HCT116 (cell line): ENCODE measurements at regions not wholly inside any gene's neighbourhood (a gene's known extent, or its start where the extent isn't known, plus 50 kb on each side); places are given as distances from the start of the nearest gene placed in this dataset.

ENCODE experiments used
- ATAC-seq: fragments of 200-7000 bp; cut with Tn5 transposase; 2 replicates; pipeline ENCODE4 v1.9.1; 2020; ENCODE audit warnings: mild to moderate bottlenecking, moderate library complexity
- BruUV-seq: library from RNA; stranded (reverse); fragments of 400-500 nt; replicated peaks from 2 replicates; lab custom pipeline; 2021; lab: Mats Ljungman, UMichigan
- CTCF ChIA-PET: fragments of 300-600 bp; sonication (Branson Sonifier 250); formaldehyde crosslinking; loops from one replicate; lab custom pipeline; 2021; ENCODE audit warnings: antibody characterized with exemption; lab: Charles Lee
- POLR2A ChIA-PET: fragments of 300-600, 350-600 bp; sonication (Branson Sonifier 250); formaldehyde crosslinking; loops from one replicate; lab custom pipeline; 2021; ENCODE audit warnings: antibody characterized with exemption; lab: Charles Lee
- RAD21 ChIA-PET, 2 experiments: fragments of 300-600 bp; sonication (Branson Sonifier 250); formaldehyde crosslinking; loops; one replicate each; lab custom pipeline; 2023; ENCODE audit warnings: low total read pairs in 2 of 2; ENCODE audit not compliant: uncharacterized antibody in 2 of 2, unreplicated experiment in 2 of 2, low non-redundant PET in 1 of 2; lab: Charles Lee
- DNase-seq: peaks from one replicate; pipeline ENCODE4 v3.0.0-alpha.2; 2010; ENCODE audit warnings: low read depth, low spot score
- H2AFZ ChIP-seq: fragments of 200-600 bp; shearing (Covaris generic), sonication (generic); 2 replicates; pipeline ENCODE4 v1.6.1; 2017; ENCODE audit warnings: low read depth, mixed run types, mixed read lengths, antibody characterized with exemption, low read length; ENCODE audit not compliant: poor library complexity, severe bottlenecking
- H3K27ac ChIP-seq: 2 replicates; pipeline ENCODE4 v1.5.1; 2012; ENCODE audit warnings: low read depth, low read length
- H3K27me3 ChIP-seq: fragments of 200-600 bp; sonication (generic); 2 replicates; pipeline ENCODE4 v1.6.1; 2016; ENCODE audit warnings: mixed run types, low read length, mixed read lengths; ENCODE audit not compliant: insufficient read depth
- H3K36me3 ChIP-seq, 2 experiments: fragments of 200-500 bp in 1 of 2; fragments of 200-600 bp in 1 of 2; sonication (Bioruptor generic) in 1 of 2; sonication (generic) in 1 of 2; 2 replicates each; pipeline versions ENCODE4 v1.5.1 to v1.6.1; 2014 to 2016; ENCODE audit warnings: low read length in 2 of 2, inconsistent platforms in 1 of 2, mixed read lengths in 1 of 2, mixed run types in 1 of 2; ENCODE audit not compliant: insufficient read depth in 2 of 2, control insufficient read depth in 1 of 2
- H3K4me1 ChIP-seq, 2 experiments: fragments of 200-600 bp in 1 of 2; sonication (generic) in 1 of 2; 2 replicates each; pipeline versions ENCODE4 v1.5.1 to v1.6.1; 2012 to 2017; ENCODE audit warnings: low read length in 2 of 2, inconsistent platforms in 1 of 2, mild to moderate bottlenecking in 1 of 2, mixed read lengths in 1 of 2, mixed run types in 1 of 2, moderate library complexity in 1 of 2; ENCODE audit not compliant: insufficient read depth in 2 of 2, control insufficient read depth in 1 of 2
- H3K4me2 ChIP-seq: fragments of 200-600 bp; sonication (generic); 2 replicates; pipeline ENCODE4 v1.6.1; 2017; ENCODE audit warnings: mixed run types, low read length, mixed read lengths
- H3K4me3 ChIP-seq, 2 experiments: fragments of 200-600 bp in 1 of 2; sonication (generic) in 1 of 2; replicated peaks in 1 of 2; 2 replicates each; pipeline ENCODE4 v1.5.1; 2011 to 2016; ENCODE audit warnings: low read length in 2 of 2, control low read depth in 1 of 2, low read depth in 1 of 2, mild to moderate bottlenecking in 1 of 2, mixed read lengths in 1 of 2, mixed run types in 1 of 2
- H3K79me2 ChIP-seq: fragments of 200-600 bp; sonication (generic); 2 replicates; pipeline ENCODE4 v1.6.1; 2017; ENCODE audit warnings: mild to moderate bottlenecking, mixed run types, low read length, moderate library complexity, mixed read lengths; ENCODE audit not compliant: insufficient read depth
- H3K9ac ChIP-seq: fragments of 200-600 bp; sonication (generic); 2 replicates; pipeline ENCODE4 v1.6.1; 2016; ENCODE audit warnings: low read length, mixed read lengths
- H3K9me2 ChIP-seq: fragments of 200-600 bp; sonication (generic), shearing (Covaris generic); 2 replicates; pipeline ENCODE4 v1.6.1; 2017; ENCODE audit warnings: mixed run types, mild to moderate bottlenecking, moderate library complexity; ENCODE audit not compliant: insufficient read depth
- H3K9me3 ChIP-seq, 2 experiments: fragments of 200-500 bp in 1 of 2; fragments of 200-600 bp in 1 of 2; sonication (Bioruptor generic) in 1 of 2; sonication (generic) in 1 of 2; 2 replicates each; pipeline ENCODE4 v1.6.1; 2014 to 2017; ENCODE audit warnings: low read length in 2 of 2, mixed read lengths in 2 of 2, inconsistent platforms in 1 of 2, low read depth in 1 of 2, mild to moderate bottlenecking in 1 of 2, mixed run types in 1 of 2, moderate library complexity in 1 of 2; ENCODE audit not compliant: control insufficient read depth in 1 of 2, insufficient read depth in 1 of 2
- H4K20me1 ChIP-seq: fragments of 200-600 bp; sonication (generic), shearing (Covaris generic); 2 replicates; pipeline ENCODE4 v1.6.1; 2017; ENCODE audit warnings: mixed run types, mild to moderate bottlenecking, moderate library complexity; ENCODE audit not compliant: insufficient read depth
- ATF3 ChIP-seq: IDR thresholded peaks from 2 replicates; pipeline ENCODE4 v1.6.1; 2012
- CBX3 ChIP-seq: IDR thresholded peaks from 2 replicates; pipeline ENCODE4 v1.6.1; 2012; ENCODE audit warnings: low read depth
- CEBPB ChIP-seq: IDR thresholded peaks from 2 replicates; pipeline ENCODE4 v1.6.1; 2012; ENCODE audit warnings: low read depth
- CTCF ChIP-seq, 3 experiments: fragments of 200-600 bp in 1 of 3; sonication (generic) in 1 of 3; IDR thresholded peaks in 2 of 3; conservative IDR thresholded peaks in 1 of 3; 2 replicates each; pipeline ENCODE4 v1.5.1; 2012 to 2017; ENCODE audit warnings: low read depth in 2 of 3, low read length in 2 of 3, antibody characterized with exemption in 1 of 3, borderline replicate concordance in 1 of 3, control low read depth in 1 of 3, mild to moderate bottlenecking in 1 of 3, mixed read lengths in 1 of 3, mixed run types in 1 of 3, moderate library complexity in 1 of 3; ENCODE audit not compliant: insufficient read depth in 1 of 3
- FOSL1 ChIP-seq: IDR thresholded peaks from 2 replicates; pipeline ENCODE4 v1.6.1; 2012; ENCODE audit warnings: low read depth
- JUND ChIP-seq: IDR thresholded peaks from 2 replicates; pipeline ENCODE4 v1.6.1; 2012
- POLR2A ChIP-seq: IDR thresholded peaks from 2 replicates; pipeline ENCODE4 v1.7.0; 2011; ENCODE audit warnings: borderline replicate concordance; ENCODE audit not compliant: insufficient read depth, insufficient read length; ENCODE audit errors: extremely low read depth
- REST ChIP-seq: IDR thresholded peaks from 2 replicates; pipeline ENCODE4 v1.6.1; 2012; ENCODE audit warnings: low read depth
- SP1 ChIP-seq: IDR thresholded peaks from 2 replicates; pipeline ENCODE4 v1.6.1; 2012; ENCODE audit warnings: low read depth
- TCF7L2 ChIP-seq: IDR thresholded peaks from 2 replicates; pipeline ENCODE4 v1.7.0; 2011; ENCODE audit warnings: borderline replicate concordance, inconsistent platforms; ENCODE audit not compliant: insufficient read depth, insufficient read length; ENCODE audit errors: extremely low read depth
- ZBTB33 ChIP-seq: IDR thresholded peaks from 2 replicates; pipeline ENCODE4 v1.6.1; 2011; ENCODE audit warnings: mild to moderate bottlenecking, low read length, moderate library complexity; ENCODE audit not compliant: insufficient replicate concordance; ENCODE audit errors: extremely low read depth
- ZFX ChIP-seq: fragments of 450-650 bp; IDR thresholded peaks from 2 replicates; pipeline ENCODE4 v1.6.1; 2017
- intact Hi-C: fragments of 100-400 bp; cut with micrococcal nuclease; formaldehyde crosslinking; loops from 2 replicates; pipeline ENCODE4 v1.10.0; 2022

GRCh38 chr4:111022758-111023157, 399.9 kb upstream of the PITX2 start:
- Histone ChIP-seq H3K27ac (no peak overlapping the region), H4K20me1 (no peaks in the 10 kb centered on the region), H3K4me3 (no peak overlapping the region), H3K9ac (no peak overlapping the region), H3K27me3 (no peaks in the 10 kb centered on the region), H3K9me2 (no peaks in the 10 kb centered on the region), H3K79me2 (no peaks in the 10 kb centered on the region), H3K36me3 (no peaks in the 10 kb centered on the region), H3K9me3 (no peaks in the 10 kb centered on the region), H3K4me1 (no peaks in the 10 kb centered on the region), H2AFZ (no peak overlapping the region), H3K4me2 (no peak overlapping the region)
- TF ChIP-seq REST (no peak), CEBPB (no peak), CTCF (IDR thresholded peaks at IDR 0.05 in 2 of 3, conservative IDR thresholded peaks at IDR 0.05 in 1 of 3; ENCODE audit: borderline replicate concordance in 1 of 3, insufficient read depth in 1 of 3, low read depth in 2 of 3, low read length in 2 of 3) (no peak), ZBTB33 (no peak), JUND (no peak), CBX3 (no peak), TCF7L2 (no peak), POLR2A (no peak), SP1 (no peak), ZFX (no peak), FOSL1 (no peak), ATF3 (no peak)
- ChIA-PET POLR2A (no interaction called here), RAD21 (no interaction called here), CTCF (no interaction called here)
- no peak for DNase-seq
- intact Hi-C loops = no loop called here
- no peak for ATAC-seq
- BruUV-seq = no TSS peak
